Activated CD4-positive, alpha-beta T cell treated with anti-CD3 and anti-CD28 coated beads for 36 hours (primary cell): ENCODE measurements at regions not wholly inside any gene's neighbourhood (a gene's known extent, or its start where the extent isn't known, plus 50 kb on each side); places are given as distances from the start of the nearest gene placed in this dataset.

Experiments
- ATAC-seq: fragments of 200-7000 bp; cut with Tn5 transposase; one replicate; pipeline ENCODE4 v1.10.0; 2021; ENCODE audit warnings: mild to moderate bottlenecking, moderate library complexity
- CTCF ChIA-PET: fragments of 350-600 bp; sonication (Branson Sonifier 250); formaldehyde crosslinking; loops from one replicate; lab custom pipeline; 2021; ENCODE audit warnings: antibody characterized with exemption; lab: Charles Lee
- POLR2A ChIA-PET: fragments of 350-600 bp; sonication (Branson Sonifier 250); formaldehyde crosslinking; loops from one replicate; lab custom pipeline; 2021; ENCODE audit warnings: antibody characterized with exemption, inconsistent platforms; lab: Charles Lee
- DNase-seq: peaks from one replicate; pipeline ENCODE4 v3.0.0-alpha.2; 2020
- H3K27ac Mint-ChIP-seq: one replicate; pipeline ENCODE4 v1.8.0; 2021; ENCODE audit warnings: mixed read lengths
- H3K27me3 Mint-ChIP-seq: one replicate; pipeline ENCODE4 v1.8.0; 2021; ENCODE audit warnings: mixed read lengths
- H3K36me3 Mint-ChIP-seq: one replicate; pipeline ENCODE4 v1.8.0; 2021; ENCODE audit warnings: low read depth, mixed read lengths
- H3K4me1 Mint-ChIP-seq: one replicate; pipeline ENCODE4 v1.8.0; 2021; ENCODE audit warnings: mixed read lengths
- H3K4me3 Mint-ChIP-seq: one replicate; pipeline ENCODE4 v1.8.0; 2021; ENCODE audit warnings: mild to moderate bottlenecking, moderate library complexity, mixed read lengths
- H3K9me3 Mint-ChIP-seq: one replicate; pipeline ENCODE4 v1.8.0; 2021; ENCODE audit warnings: low read depth, mixed read lengths
- intact Hi-C, 2 experiments: fragments of 100-400 bp; cut with DNase I in 1 of 2; cut with micrococcal nuclease in 1 of 2; formaldehyde crosslinking; loops; one replicate each; pipeline versions ENCODE4 v1.14.2 to v1.15.1; 2022 to 2024; cut with DNase I, micrococcal nuclease

DNA sequence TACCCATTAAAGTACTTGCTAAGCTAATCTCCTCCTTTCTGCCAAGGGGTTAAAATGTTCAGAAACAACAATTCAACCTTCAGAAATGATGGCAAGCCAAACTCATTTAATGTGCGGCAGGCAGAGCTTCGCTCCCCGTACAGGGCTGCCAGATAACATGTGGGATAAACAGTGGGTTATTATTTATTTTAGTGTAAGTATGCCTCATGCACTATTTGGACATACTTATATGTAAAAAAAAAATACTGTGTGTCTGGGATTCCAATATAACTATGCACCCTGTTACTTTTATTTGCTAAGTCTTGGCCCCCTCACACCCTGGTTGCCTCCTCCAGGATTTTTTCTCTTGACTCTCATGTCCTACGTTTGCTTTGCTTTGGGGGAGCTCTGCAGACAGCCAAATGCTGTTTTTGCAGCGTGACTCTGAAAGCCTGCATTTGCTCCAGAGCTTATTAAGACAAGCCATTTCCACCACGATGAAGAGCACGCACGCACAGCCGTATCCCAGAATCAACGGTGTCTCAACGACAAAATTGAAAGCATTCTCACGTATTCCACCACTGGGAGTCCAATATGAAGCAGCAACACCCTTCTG is 86.5 kb upstream of the SHANK2 start:
- DNase-seq: no peak
- H3K4me1 Mint-ChIP-seq: no peaks in the 10 kb centered on the region
- CTCF ChIA-PET: no interaction called here
- intact Hi-C loops: no loop called here
- H3K4me3 Mint-ChIP-seq: no peak overlapping the region
- H3K36me3 Mint-ChIP-seq: no peaks in the 10 kb centered on the region
- peaks cover 2% of the 10 kb centered on the region for H3K27me3 Mint-ChIP-seq
- H3K27ac Mint-ChIP-seq: no peak overlapping the region
- no peak for ATAC-seq
- H3K9me3 Mint-ChIP-seq: no peaks in the 10 kb centered on the region
- POLR2A ChIA-PET: interaction anchor here (0.7 kb wide), 1 partner anchor 192 kb away, joined by 4 read pairs; no protein-coding TSS in a partner anchor

DNA sequence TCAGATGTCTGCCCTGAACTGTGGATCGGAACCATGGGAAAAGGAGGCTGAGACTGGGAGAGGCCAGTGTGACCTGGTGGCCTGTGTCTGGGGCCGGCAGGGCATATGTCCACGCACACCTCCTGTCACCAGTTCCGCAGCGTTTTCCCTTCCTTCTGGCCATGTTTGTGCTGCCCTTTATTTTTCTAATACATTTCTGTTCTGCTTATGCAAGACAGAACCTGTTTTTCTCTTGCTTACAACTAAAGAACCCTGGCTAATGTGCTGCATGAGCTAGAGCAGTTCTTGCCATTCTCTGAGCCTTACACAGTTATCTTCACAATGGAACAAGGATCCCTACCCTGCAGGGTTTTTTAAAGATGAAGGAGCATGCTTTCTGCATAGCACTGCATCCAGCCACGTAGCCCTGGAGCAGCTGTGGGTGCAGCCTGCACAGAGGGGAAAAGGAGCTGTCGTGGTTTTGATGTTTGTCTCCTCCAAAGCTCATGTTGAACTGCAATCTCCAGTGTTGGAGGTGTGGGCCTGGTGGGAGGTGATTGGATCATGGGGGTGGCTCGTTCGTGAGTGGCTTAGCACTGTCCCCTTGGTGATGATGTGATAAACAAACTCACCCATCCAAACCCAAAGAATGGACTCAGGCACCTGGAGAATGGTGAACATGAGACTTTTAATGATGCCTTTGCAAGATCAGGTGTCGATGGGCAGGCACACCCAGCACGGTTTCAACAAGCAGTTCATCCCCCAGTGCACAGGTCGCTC is 84.8 kb upstream of the SHANK2 start:
- Mint-ChIP-seq H3K4me3 (no peak overlapping the region), H3K27me3 (peaks cover 2% of the 10 kb centered on the region), H3K9me3 (peaks cover 2% of the 10 kb centered on the region), H3K36me3 (no peaks in the 10 kb centered on the region), H3K27ac (no peak overlapping the region), H3K4me1 (no peaks in the 10 kb centered on the region)
- intact Hi-C loops: no loop called here
- CTCF ChIA-PET: no interaction called here
- no peak for ATAC-seq
- no peak for DNase-seq
- POLR2A ChIA-PET: no interaction called here

DNA sequence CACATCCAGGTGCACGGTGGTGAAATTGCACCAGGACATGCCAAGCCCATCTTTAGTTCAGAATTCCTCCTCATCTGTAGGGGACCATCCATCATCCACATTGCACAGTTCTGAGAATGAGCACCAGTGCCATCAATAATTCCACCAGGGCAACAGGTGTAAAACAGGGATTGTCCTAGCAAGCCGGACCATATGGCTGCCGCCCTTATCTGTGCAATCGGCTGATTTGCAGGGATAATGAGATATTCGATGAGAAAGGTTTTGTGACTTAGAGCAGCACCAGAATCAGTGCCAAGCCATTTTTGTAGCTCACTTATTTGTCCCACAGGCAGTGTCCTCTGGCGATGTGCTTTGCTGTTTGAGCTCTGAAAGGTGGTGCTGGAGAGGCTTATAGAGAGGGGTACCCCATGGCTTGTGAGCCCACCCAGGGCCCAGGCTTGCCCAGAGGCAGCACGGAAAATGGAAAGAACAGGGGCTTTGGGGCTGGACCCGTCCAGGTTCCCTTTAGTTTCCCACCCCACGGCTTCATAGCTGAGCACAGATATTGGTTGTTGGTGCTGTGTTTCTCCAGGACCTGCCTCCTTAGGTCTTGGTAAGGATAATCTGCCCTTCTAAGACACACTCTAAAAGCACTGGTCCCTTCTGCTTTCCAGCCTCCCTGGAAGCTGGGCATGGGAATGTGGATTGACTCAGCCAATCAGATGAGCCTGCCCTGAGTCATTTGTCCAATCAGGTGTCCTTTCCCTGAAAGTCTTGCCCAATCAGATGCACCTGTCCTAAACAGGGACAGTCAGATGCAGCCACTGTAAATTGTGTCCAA is 84.0 kb upstream of the SHANK2 start:
- intact Hi-C loops: no loop called here
- CTCF ChIA-PET: no interaction called here
- Mint-ChIP-seq H3K27ac (no peak overlapping the region), H3K27me3 (no peaks in the 10 kb centered on the region), H3K36me3 (no peaks in the 10 kb centered on the region), H3K4me3 (no peak overlapping the region), H3K9me3 (peaks cover 2% of the 10 kb centered on the region), H3K4me1 (no peaks in the 10 kb centered on the region)
- no peak for DNase-seq
- POLR2A ChIA-PET: no interaction called here
- no peak for ATAC-seq

- DNase-seq (no peak), ATAC-seq (no peak)
- intact Hi-C loops: no loop called here
- POLR2A ChIA-PET: no interaction called here
- Mint-ChIP-seq H3K27me3 (no peaks in the 10 kb centered on the region), H3K4me1 (no peaks in the 10 kb centered on the region), H3K36me3 (no peaks in the 10 kb centered on the region), H3K9me3 (peaks cover 2% of the 10 kb centered on the region), H3K4me3 (no peak overlapping the region), H3K27ac (no peak overlapping the region)
- CTCF ChIA-PET: no interaction called here
Observed at GRCh38 chr11:71335371-71335770, 83.0 kb upstream of the SHANK2 start.

DNA sequence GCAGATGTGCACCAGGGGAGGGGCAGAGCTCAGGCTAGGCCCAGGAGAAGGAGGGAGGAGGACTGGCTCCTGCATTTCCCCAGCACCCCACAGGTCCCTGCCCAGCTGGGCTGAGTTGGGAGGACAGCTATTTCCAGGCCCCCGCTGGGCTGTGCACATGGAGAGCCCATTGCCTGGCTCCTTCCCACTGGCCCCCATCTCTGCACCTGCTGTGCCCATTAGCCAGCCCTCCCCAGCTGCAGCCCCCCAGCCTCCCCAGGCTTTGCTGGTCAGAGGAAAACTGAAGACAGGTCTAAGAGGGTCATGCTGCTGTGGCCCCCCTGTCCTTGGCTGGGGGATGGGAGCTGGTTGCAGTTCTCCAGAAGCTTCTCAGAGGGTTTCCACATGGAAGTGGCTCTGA is 81.8 kb upstream of the SHANK2 start:
- Mint-ChIP-seq H3K36me3 (no peaks in the 10 kb centered on the region), H3K27ac (no peak overlapping the region), H3K4me1 (no peaks in the 10 kb centered on the region), H3K27me3 (no peaks in the 10 kb centered on the region), H3K4me3 (no peak overlapping the region), H3K9me3 (peaks cover 2% of the 10 kb centered on the region)
- DNase-seq: no peak
- ChIA-PET POLR2A (no interaction called here), CTCF (no interaction called here)
- ATAC-seq: no peak
- intact Hi-C loops: no loop called here

GRCh38 chr11:71333473-71333872 is 81.1 kb upstream of the SHANK2 start:
- Mint-ChIP-seq H3K9me3 (peaks cover 2% of the 10 kb centered on the region), H3K4me1 (no peaks in the 10 kb centered on the region), H3K36me3 (no peaks in the 10 kb centered on the region), H3K4me3 (no peak overlapping the region), H3K27ac (no peak overlapping the region), H3K27me3 (no peaks in the 10 kb centered on the region)
- CTCF ChIA-PET: no interaction called here
- no peak for ATAC-seq
- POLR2A ChIA-PET: no interaction called here
- intact Hi-C loops: no loop called here
- DNase-seq: no peak

DNA sequence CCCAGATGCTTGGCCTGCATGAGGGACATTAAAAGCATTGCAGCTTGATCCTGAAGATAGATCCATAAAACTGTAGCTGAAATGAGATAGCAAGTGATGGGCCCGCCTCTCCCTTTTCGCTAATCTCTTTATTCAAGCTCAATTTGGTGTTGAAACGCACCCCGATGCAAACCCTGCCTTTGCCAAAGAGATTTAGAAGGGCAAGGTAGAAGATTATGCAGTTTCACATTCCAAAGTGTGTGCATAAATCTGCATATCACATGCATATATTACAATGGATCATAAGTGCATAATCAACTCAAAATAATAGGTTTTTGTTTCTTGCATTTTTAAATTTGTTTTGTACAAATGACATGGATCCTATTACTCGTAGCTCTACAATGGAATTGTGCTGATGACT is 80.1 kb upstream of the SHANK2 start:
- DNase-seq (no peak), ATAC-seq (no peak)
- no peaks in the 10 kb centered on the region for H3K36me3 Mint-ChIP-seq
- POLR2A ChIA-PET: no interaction called here
- no peaks in the 10 kb centered on the region for H3K27me3 Mint-ChIP-seq
- CTCF ChIA-PET: no interaction called here
- intact Hi-C loops: no loop called here
- no peak overlapping the region for H3K27ac Mint-ChIP-seq
- H3K4me3 Mint-ChIP-seq: no peak overlapping the region
- H3K4me1 Mint-ChIP-seq: no peaks in the 10 kb centered on the region
- H3K9me3 Mint-ChIP-seq: peaks cover 2% of the 10 kb centered on the region

- no peak for ATAC-seq
- Mint-ChIP-seq H3K4me1 (no peaks in the 10 kb centered on the region), H3K9me3 (peaks cover 2% of the 10 kb centered on the region), H3K27me3 (no peaks in the 10 kb centered on the region), H3K27ac (no peak overlapping the region), H3K36me3 (no peaks in the 10 kb centered on the region), H3K4me3 (no peak overlapping the region)
- ChIA-PET POLR2A (no interaction called here), CTCF (no interaction called here)
- no peak for DNase-seq
- intact Hi-C loops: no loop called here
Observed at GRCh38 chr11:71332046-71332445, 79.7 kb upstream of the SHANK2 start.

DNA sequence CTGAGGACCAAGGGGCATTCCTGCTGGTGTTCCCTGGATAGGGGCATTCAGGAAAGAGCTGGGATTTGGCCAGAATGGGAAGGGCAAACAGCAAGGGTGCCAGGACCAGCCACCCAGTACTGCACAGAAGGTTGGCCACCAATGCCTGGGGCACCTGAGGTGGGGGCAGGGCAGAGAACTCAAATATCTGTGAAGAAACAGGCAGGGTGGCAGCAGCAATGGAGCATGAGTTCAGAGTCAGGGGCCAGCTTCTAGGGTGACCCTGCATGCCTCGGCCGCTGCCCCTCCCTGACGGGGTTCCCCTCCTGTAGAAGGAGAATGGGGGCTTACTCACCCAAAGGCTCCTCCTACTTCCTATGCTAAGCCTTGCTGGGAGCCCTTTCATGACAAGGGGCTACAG is 79.3 kb upstream of the SHANK2 start:
- intact Hi-C loops: no loop called here
- CTCF ChIA-PET: no interaction called here

DNA sequence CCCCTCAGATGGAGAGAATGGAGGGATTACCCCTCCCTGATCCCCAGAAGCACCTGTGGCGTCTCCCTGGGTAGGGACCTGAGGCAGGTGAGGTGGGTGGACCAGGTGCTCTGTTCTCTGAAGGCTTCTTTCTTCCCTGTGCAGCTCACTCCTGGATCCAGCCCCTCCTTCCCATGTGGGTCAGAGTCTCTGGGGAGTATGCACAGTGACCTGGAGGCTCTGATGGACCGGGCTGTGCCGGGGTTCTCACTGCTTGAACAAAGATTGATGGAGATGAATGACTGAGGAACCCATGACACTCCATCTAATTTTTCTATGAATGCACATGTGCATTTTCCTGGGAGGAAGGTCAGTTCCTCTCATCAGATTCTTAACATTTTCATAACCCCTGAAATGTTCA is 78.6 kb upstream of the SHANK2 start:
- no peak for DNase-seq
- ChIA-PET POLR2A (no interaction called here), CTCF (no interaction called here)
- Mint-ChIP-seq H3K4me1 (no peaks in the 10 kb centered on the region), H3K4me3 (no peak overlapping the region), H3K27me3 (no peaks in the 10 kb centered on the region), H3K36me3 (no peaks in the 10 kb centered on the region), H3K9me3 (peaks cover 2% of the 10 kb centered on the region), H3K27ac (no peak overlapping the region)
- no peak for ATAC-seq
- intact Hi-C loops: no loop called here

More for the DNA sequence above, 79.3 kb upstream of the SHANK2 start:
- Mint-ChIP-seq H3K4me3 (no peak overlapping the region), H3K4me1 (no peaks in the 10 kb centered on the region), H3K36me3 (no peaks in the 10 kb centered on the region), H3K27ac (no peak overlapping the region), H3K27me3 (no peaks in the 10 kb centered on the region), H3K9me3 (peaks cover 2% of the 10 kb centered on the region)
- no peak for DNase-seq
- ATAC-seq: no peak
- POLR2A ChIA-PET: no interaction called here

DNA sequence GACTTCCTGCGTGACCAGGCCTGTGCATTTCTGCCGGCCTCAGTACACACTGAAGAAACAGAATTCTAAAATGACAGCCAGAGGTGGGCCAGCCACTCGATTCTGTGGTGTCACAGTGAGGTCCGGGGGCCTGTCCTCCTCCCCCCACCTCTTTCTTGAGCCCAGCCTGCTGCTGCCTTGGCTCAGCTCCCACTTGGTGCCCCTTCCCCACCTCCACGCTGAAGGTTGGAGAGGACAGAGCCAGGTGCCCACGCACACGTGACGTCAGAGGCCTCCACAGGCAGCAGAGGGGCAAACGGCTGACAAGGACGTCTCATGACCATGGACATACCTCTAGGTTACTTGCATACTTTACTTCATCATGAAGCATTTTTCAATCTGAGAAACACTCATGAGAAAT is 78.0 kb upstream of the SHANK2 start:
- Mint-ChIP-seq H3K36me3 (no peaks in the 10 kb centered on the region), H3K9me3 (peaks cover 2% of the 10 kb centered on the region), H3K27ac (no peak overlapping the region), H3K4me1 (no peaks in the 10 kb centered on the region), H3K27me3 (no peaks in the 10 kb centered on the region), H3K4me3 (no peak overlapping the region)
- POLR2A ChIA-PET: no interaction called here
- DNase-seq: no peak
- no peak for ATAC-seq
- intact Hi-C loops: no loop called here
- CTCF ChIA-PET: no interaction called here

DNA sequence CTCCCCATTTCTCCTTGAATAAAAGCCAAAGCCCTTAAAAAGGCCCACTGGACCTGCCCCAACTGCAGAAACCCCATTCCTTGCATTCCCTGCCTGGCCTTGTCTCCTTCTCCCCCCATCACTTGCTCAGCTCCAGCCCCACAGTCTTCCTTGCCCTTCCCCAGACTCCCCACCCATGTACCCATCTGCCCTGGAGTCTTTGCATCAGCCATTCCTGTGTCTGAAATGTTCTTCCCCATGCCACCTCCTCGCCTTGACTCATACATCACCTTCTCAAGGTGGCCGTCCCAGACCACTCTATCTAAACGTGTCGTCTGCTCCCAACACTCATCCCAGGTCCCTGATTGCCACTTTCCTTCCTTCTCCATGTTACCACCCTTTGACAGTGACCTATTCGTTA is 77.4 kb upstream of the SHANK2 start:
- POLR2A ChIA-PET: no interaction called here
- no peak overlapping the region for H3K27ac Mint-ChIP-seq

More for the DNA sequence above, 77.4 kb upstream of the SHANK2 start:
- H3K36me3 Mint-ChIP-seq: no peaks in the 10 kb centered on the region
- H3K27me3 Mint-ChIP-seq: no peaks in the 10 kb centered on the region
- intact Hi-C loops: no loop called here
- CTCF ChIA-PET: no interaction called here
- no peak for DNase-seq
- no peaks in the 10 kb centered on the region for H3K4me1 Mint-ChIP-seq
- peaks cover 2% of the 10 kb centered on the region for H3K9me3 Mint-ChIP-seq
- H3K4me3 Mint-ChIP-seq: no peak overlapping the region
- no peak for ATAC-seq
